ENCODE measurements at regions not wholly inside any gene's neighbourhood (a gene's known extent, or its start where the extent isn't known, plus 50 kb on each side); places are given as distances from the start of the nearest gene placed in this dataset.
A peak's percentile ranks its signal among the peaks of the same experiment; 100 is the strongest.

DNA sequence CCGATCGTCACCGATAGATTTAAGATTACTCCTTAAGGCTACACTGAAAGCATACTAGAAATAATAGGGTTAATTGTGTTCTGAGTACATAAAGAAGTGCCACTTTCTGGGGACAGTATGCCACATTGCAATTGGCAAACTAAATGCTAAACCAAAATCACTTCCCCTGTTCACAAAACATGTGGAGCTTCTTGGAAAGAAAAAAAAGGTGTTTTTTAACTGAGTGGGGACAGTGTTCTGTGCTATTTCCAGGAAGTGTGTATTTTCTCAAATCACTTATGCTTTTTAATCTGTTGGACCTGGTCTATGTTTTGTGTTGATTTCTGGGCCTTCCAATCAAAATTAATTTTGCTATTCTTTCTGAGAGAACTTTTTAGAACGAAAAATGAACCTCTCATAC, 149.3 kb upstream of the MPDZ start:
- Mint-ChIP-seq H3K27me3 (ENCODE audit: insufficient read depth) (peaks cover 10% of the 10 kb centered on the region), H3K9me3 (no peaks in the 10 kb centered on the region), H3K4me1 (ENCODE audit: low read depth) (no peaks in the 10 kb centered on the region), H3K36me3 (ENCODE audit: low read depth) (no peaks in the 10 kb centered on the region), H3K27ac (no peak overlapping the region), H3K4me3 (no peak overlapping the region)
- TF ChIP-seq, protein P1, sequence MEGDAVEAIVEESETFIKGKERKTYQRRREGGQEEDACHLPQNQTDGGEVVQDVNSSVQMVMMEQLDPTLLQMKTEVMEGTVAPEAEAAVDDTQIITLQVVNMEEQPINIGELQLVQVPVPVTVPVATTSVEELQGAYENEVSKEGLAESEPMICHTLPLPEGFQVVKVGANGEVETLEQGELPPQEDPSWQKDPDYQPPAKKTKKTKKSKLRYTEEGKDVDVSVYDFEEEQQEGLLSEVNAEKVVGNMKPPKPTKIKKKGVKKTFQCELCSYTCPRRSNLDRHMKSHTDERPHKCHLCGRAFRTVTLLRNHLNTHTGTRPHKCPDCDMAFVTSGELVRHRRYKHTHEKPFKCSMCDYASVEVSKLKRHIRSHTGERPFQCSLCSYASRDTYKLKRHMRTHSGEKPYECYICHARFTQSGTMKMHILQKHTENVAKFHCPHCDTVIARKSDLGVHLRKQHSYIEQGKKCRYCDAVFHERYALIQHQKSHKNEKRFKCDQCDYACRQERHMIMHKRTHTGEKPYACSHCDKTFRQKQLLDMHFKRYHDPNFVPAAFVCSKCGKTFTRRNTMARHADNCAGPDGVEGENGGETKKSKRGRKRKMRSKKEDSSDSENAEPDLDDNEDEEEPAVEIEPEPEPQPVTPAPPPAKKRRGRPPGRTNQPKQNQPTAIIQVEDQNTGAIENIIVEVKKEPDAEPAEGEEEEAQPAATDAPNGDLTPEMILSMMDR (IDR thresholded peaks at IDR 0.05): no peak
- no peak for DNase-seq

DNA sequence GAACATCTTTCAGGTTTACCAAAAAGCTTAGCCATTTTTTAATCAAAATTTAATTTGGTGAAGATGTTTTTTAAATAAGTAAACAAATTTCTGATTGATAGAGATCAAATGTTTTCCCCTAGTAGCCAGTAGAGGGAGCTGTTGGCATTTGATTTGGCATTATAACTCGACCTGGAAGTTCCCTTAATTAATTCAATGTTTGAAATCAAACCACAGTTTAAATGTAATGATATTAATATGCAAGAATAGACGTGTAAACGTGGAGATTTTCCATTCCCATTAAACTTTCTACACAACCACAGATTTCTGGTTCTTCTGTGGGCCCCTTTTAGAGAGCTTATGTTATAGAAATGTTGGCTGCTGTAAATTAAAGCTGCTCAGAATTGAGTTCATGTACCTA, 148.1 kb upstream of the MPDZ start:
- Mint-ChIP-seq H3K27ac (no peak overlapping the region), H3K4me1 (ENCODE audit: low read depth) (no peaks in the 10 kb centered on the region), H3K27me3 (ENCODE audit: insufficient read depth) (peaks cover 10% of the 10 kb centered on the region), H3K9me3 (no peaks in the 10 kb centered on the region), H3K4me3 (no peak overlapping the region), H3K36me3 (ENCODE audit: low read depth) (no peaks in the 10 kb centered on the region)
- TF ChIP-seq, protein P1 (IDR thresholded peaks at IDR 0.05): peak; percentile 94
- peak; percentile 36 for DNase-seq

DNA sequence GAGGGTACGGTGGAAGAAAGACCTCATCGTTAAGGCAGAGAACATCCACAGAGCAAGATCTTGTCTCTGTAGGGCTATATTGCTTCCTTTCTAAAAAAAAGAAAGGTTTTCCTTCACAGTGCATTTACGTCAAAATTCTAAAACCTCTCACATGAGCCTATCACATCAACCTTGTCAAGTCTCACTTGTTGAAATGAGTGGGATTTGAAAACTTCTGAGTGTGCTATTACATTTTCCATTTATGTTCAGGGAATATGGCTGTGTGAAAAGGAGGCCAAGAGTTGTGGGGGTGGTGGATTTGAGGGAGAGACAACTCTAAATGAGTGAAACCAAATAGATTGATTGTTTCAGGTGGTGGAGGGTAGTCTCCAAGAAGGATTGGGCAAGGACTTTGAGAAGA, 147.1 kb upstream of the MPDZ start:
- Mint-ChIP-seq H3K27ac (no peak overlapping the region), H3K4me3 (no peak overlapping the region), H3K27me3 (ENCODE audit: insufficient read depth) (peaks cover 10% of the 10 kb centered on the region), H3K36me3 (ENCODE audit: low read depth) (no peaks in the 10 kb centered on the region), H3K4me1 (ENCODE audit: low read depth) (no peaks in the 10 kb centered on the region), H3K9me3 (no peaks in the 10 kb centered on the region)
- DNase-seq: no peak
- TF ChIP-seq, protein P1 (IDR thresholded peaks at IDR 0.05): no peak

DNA sequence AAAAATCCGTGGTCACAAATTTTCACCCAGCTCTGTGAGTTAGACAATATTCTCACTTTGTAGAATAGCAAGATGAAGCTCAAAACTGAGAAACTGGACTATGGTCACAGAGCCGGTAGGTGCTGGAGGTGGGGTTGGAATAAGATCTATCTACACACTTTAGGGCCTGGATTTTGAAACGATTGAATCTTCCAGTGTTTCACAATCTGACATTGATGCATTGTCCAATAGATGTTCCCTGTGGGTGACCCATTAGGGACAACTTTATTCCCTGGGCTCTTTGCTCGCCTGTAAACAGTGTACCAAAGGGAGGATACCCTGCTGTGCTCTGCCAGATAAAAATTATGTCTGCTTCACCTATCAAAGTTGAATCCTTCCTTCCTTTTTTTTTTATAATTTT, 145.4 kb upstream of the MPDZ start:
- Mint-ChIP-seq H3K27ac (no peak overlapping the region), H3K27me3 (ENCODE audit: insufficient read depth) (peaks cover 10% of the 10 kb centered on the region), H3K9me3 (no peaks in the 10 kb centered on the region), H3K4me1 (ENCODE audit: low read depth) (no peaks in the 10 kb centered on the region), H3K4me3 (no peak overlapping the region), H3K36me3 (ENCODE audit: low read depth) (no peaks in the 10 kb centered on the region)
- DNase-seq: no peak
- TF ChIP-seq, protein P1 (IDR thresholded peaks at IDR 0.05): no peak

DNA sequence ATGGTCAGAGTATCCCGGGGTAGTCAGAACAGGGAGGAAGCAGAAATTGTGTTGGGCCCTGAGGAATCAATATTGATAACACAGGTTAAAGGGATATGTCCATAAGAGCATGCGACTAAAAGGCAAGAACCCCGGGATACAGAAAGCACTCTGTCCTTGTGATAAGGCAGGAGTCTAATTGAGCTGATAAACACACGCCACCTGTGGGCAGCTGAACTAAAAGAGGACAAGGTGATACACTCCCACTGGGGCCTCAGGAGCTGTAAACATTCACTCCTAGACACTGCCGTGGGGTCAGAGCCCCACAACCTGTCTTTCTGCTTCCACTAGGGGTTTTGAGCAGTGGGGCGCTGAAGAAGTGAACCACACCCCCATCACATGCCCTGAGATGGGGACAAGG, 144.7 kb upstream of the MPDZ start:
- Mint-ChIP-seq H3K9me3 (no peaks in the 10 kb centered on the region), H3K4me1 (ENCODE audit: low read depth) (no peaks in the 10 kb centered on the region), H3K27me3 (ENCODE audit: insufficient read depth) (peaks cover 14% of the 10 kb centered on the region), H3K4me3 (no peak overlapping the region), H3K36me3 (ENCODE audit: low read depth) (no peaks in the 10 kb centered on the region), H3K27ac (no peak overlapping the region)
- DNase-seq: no peak
- TF ChIP-seq, protein P1 (IDR thresholded peaks at IDR 0.05): 0 out of 2 replicates have a peak, but pooled peaks have one; percentile 21

DNA sequence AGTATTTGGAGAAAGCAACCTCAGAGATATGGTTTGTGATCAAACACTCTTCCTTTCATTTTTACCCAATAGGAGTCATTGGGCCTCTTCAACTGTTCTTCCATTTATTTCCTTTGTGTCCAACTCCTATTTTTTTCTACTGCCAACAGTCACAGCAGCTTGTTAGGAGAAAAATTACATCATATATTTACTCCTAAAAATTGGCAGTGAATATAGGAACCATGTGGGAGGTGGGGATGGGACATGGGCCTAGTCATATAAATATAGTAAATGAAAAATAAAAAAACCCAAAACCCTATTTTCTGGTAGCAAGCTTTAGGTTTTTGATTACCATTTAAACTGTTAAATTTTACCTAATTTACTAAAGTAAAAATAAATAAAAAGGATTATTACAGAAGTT, 134.9 kb upstream of the MPDZ start:
- 0 out of 2 replicates have a peak, but pooled peaks cover 1% of the 10 kb centered on the region for H3K27me3 Mint-ChIP-seq (ENCODE audit: insufficient read depth)
- no peaks in the 10 kb centered on the region for H3K9me3 Mint-ChIP-seq
- no peak overlapping the region for H3K27ac Mint-ChIP-seq
- TF ChIP-seq, protein P1 (IDR thresholded peaks at IDR 0.05): no peak
- no peak overlapping the region for H3K4me3 Mint-ChIP-seq
- H3K4me1 Mint-ChIP-seq (ENCODE audit: low read depth): no peaks in the 10 kb centered on the region
- no peak for DNase-seq
- no peaks in the 10 kb centered on the region for H3K36me3 Mint-ChIP-seq (ENCODE audit: low read depth)
